Osteocyte (in vitro differentiated cells): ENCODE measurements at regions not wholly inside any gene's neighbourhood (a gene's known extent, or its start where the extent isn't known, plus 50 kb on each side); places are given as distances from the start of the nearest gene placed in this dataset.

Experiments used
- DNase-seq: peaks from one replicate; pipeline ENCODE4 v3.0.0; 2021; ENCODE audit warnings: mixed read lengths; ENCODE audit not compliant: unreplicated experiment; ENCODE audit errors: extremely low spot score
- H3K27ac Mint-ChIP-seq: one replicate; pipeline ENCODE4 v1.8.0; 2021; ENCODE audit warnings: mild to moderate bottlenecking, mixed read lengths; ENCODE audit not compliant: unreplicated experiment
- H3K27me3 Mint-ChIP-seq: one replicate; pipeline ENCODE4 v1.8.0; 2021; ENCODE audit warnings: mixed read lengths; ENCODE audit not compliant: unreplicated experiment
- H3K36me3 Mint-ChIP-seq: one replicate; pipeline ENCODE4 v1.8.0; 2021; ENCODE audit warnings: mixed read lengths; ENCODE audit not compliant: unreplicated experiment
- H3K4me1 Mint-ChIP-seq: one replicate; pipeline ENCODE4 v1.8.0; 2021; ENCODE audit warnings: mixed read lengths; ENCODE audit not compliant: unreplicated experiment
- H3K4me3 Mint-ChIP-seq: one replicate; pipeline ENCODE4 v1.8.0; 2021; ENCODE audit warnings: mild to moderate bottlenecking, moderate library complexity, mixed read lengths; ENCODE audit not compliant: unreplicated experiment
- H3K9me3 Mint-ChIP-seq: one replicate; pipeline ENCODE4 v1.8.0; 2021; ENCODE audit warnings: mixed read lengths; ENCODE audit not compliant: unreplicated experiment
- CTCF ChIP-seq: fragments of 200-600 bp; sonication (generic); IDR thresholded peaks from 2 replicates; pipeline ENCODE4 v1.5.0; 2021; ENCODE audit warnings: antibody characterized with exemption, mild to moderate bottlenecking, moderate library complexity

- Mint-ChIP-seq H3K36me3 (no peaks in the 10 kb centered on the region), H3K4me3 (no peak overlapping the region), H3K4me1 (peaks cover 8% of the 10 kb centered on the region), H3K9me3 (peaks cover 3% of the 10 kb centered on the region), H3K27me3 (peaks cover 5% of the 10 kb centered on the region), H3K27ac (no peak overlapping the region)
- no peak for TF ChIP-seq CTCF
- no peak for DNase-seq
Measured at GRCh38 chr5:39624890-39625289, 200.1 kb upstream of the DAB2 start.

- Mint-ChIP-seq H3K27ac (no peak overlapping the region), H3K27me3 (peaks cover 5% of the 10 kb centered on the region), H3K4me1 (peaks cover 8% of the 10 kb centered on the region), H3K4me3 (no peak overlapping the region), H3K9me3 (peaks cover 3% of the 10 kb centered on the region), H3K36me3 (no peaks in the 10 kb centered on the region)
- no peak for TF ChIP-seq CTCF
- no peak for DNase-seq
Measured at GRCh38 chr5:39624268-39624886, 199.6 kb upstream of the DAB2 start.

GRCh38 chr5:39623291-39623865 lies 198.6 kb upstream of the DAB2 start:
- Mint-ChIP-seq H3K4me1 (peaks cover 18% of the 10 kb centered on the region), H3K9me3 (peaks cover 3% of the 10 kb centered on the region), H3K27me3 (peaks cover 3% of the 10 kb centered on the region), H3K27ac (no peak overlapping the region), H3K4me3 (no peak overlapping the region), H3K36me3 (no peaks in the 10 kb centered on the region)
- TF ChIP-seq CTCF: no peak
- no peak for DNase-seq

GRCh38 chr5:39622281-39622680 lies 197.5 kb upstream of the DAB2 start:
- Mint-ChIP-seq H3K4me1 (peaks cover 21% of the 10 kb centered on the region), H3K27me3 (no peaks in the 10 kb centered on the region), H3K36me3 (no peaks in the 10 kb centered on the region), H3K27ac (no peak overlapping the region), H3K4me3 (no peak overlapping the region), H3K9me3 (peaks cover 3% of the 10 kb centered on the region)
- TF ChIP-seq CTCF: no peak
- no peak for DNase-seq

GRCh38 chr5:39619168-39619818 lies 194.5 kb upstream of the DAB2 start:
- DNase-seq: no peak
- peaks cover 1% of the 10 kb centered on the region for H3K9me3 Mint-ChIP-seq

More at GRCh38 chr5:39619168-39619818, 194.5 kb upstream of the DAB2 start:
- Mint-ChIP-seq H3K27me3 (no peaks in the 10 kb centered on the region), H3K4me1 (peaks cover 39% of the 10 kb centered on the region), H3K36me3 (no peaks in the 10 kb centered on the region), H3K4me3 (no peak overlapping the region), H3K27ac (no peak overlapping the region)
- no peak for TF ChIP-seq CTCF
